Gastrocnemius medialis (tissue), 4 donors: ENCODE measurements at regions not wholly inside any gene's neighbourhood (a gene's known extent, or its start where the extent isn't known, plus 50 kb on each side); places are given as distances from the start of the nearest gene placed in this dataset.

Source experiments
- CTCF ChIP-seq, 5 experiments: fragments of 450-650 bp in 3 of 5; fragments of 200-600 bp in 2 of 5; sonication (generic) in 2 of 5; IDR thresholded peaks in 4 of 5; conservative IDR thresholded peaks in 1 of 5; 1 replicate in 4 of 5; 2 replicates in 1 of 5; pipeline ENCODE4 v1.5.1; 2016 to 2019; ENCODE audit warnings: antibody characterized with exemption in 5 of 5, mild to moderate bottlenecking in 3 of 5, moderate library complexity in 3 of 5
- POLR2A ChIP-seq, 2 donors: fragments of 450-650 bp; IDR thresholded peaks; one replicate each; pipeline ENCODE4 v1.6.1; 2017; ENCODE audit warnings: antibody characterized with exemption in 2 of 2, mild to moderate bottlenecking in 2 of 2, moderate library complexity in 2 of 2

DNA sequence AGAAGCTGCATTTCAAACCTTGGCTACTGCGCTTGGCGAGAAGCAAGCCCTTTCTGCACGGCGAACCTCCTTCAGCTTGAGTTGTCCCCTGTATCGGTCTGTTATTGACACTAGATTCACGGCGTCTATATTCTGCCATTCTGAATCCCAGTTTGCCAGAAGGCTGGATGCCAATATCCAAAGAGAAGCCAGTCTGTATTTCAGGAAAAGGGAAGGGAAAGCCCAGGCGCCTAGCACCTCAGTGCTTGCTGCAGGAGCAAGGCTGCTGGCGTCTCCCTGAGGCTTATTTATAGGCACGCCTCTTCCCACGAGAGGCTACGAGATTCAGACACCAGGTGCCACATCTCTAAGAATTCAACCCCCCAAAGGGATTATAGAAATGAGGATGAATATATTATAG lies 89.6 kb upstream of the CDH4 start:
- TF ChIP-seq CTCF (IDR thresholded peaks at IDR 0.05 in 4 of 5, conservative IDR thresholded peaks at IDR 0.05 in 1 of 5) (no peak), POLR2A (IDR thresholded peaks at IDR 0.05) (no peak)
